Panc1 (cell line): ENCODE measurements at regions not wholly inside any gene's neighbourhood (a gene's known extent, or its start where the extent isn't known, plus 50 kb on each side); places are given as distances from the start of the nearest gene placed in this dataset.

Experiments used
- ATAC-seq: fragments of 200-7000 bp; cut with Tn5 transposase; 2 replicates; pipeline ENCODE4 v1.9.1; 2020; ENCODE audit warnings: mild to moderate bottlenecking, moderate library complexity
- BruUV-seq: library from RNA; stranded (reverse); fragments of 400-500 nt; replicated peaks from 2 replicates; lab custom pipeline; 2021; lab: Mats Ljungman, UMichigan
- CTCF ChIA-PET: fragments of 300-600 bp; sonication (Branson Sonifier 250); formaldehyde crosslinking; loops from one replicate; lab custom pipeline; 2022; ENCODE audit warnings: antibody characterized with exemption; lab: Charles Lee
- POLR2A ChIA-PET: fragments of 300-600 bp; sonication (Branson Sonifier 250); formaldehyde crosslinking; loops from one replicate; lab custom pipeline; 2022; ENCODE audit warnings: antibody characterized with exemption; lab: Charles Lee
- DNase-seq: peaks from one replicate; pipeline ENCODE4 v3.0.0-alpha.2; 2010; ENCODE audit warnings: low read depth, low spot score
- H3K27ac ChIP-seq: 2 replicates; pipeline ENCODE4 v1.5.1; 2011; ENCODE audit warnings: mild to moderate bottlenecking, low read length, inconsistent platforms
- H3K27me3 ChIP-seq: fragments of 200-500 bp; sonication (Bioruptor generic); 2 replicates; pipeline ENCODE4 v1.6.0; 2014; ENCODE audit warnings: low read length, inconsistent platforms; ENCODE audit not compliant: control insufficient read depth, insufficient read depth
- H3K36me3 ChIP-seq: fragments of 200-500 bp; sonication (Bioruptor generic); 2 replicates; pipeline ENCODE4 v1.5.1; 2014; ENCODE audit warnings: inconsistent platforms, mild to moderate bottlenecking, low read length, moderate library complexity; ENCODE audit not compliant: control insufficient read depth, insufficient read depth
- H3K4me1 ChIP-seq: 2 replicates; pipeline ENCODE4 v1.5.1; 2011; ENCODE audit warnings: inconsistent platforms, mild to moderate bottlenecking, low read length, moderate library complexity; ENCODE audit not compliant: control insufficient read depth, insufficient read depth
- H3K4me3 ChIP-seq, 2 experiments: 2 replicates each; pipeline ENCODE4 v1.5.1; 2011 to 2012; ENCODE audit warnings: low read depth in 2 of 2, low read length in 2 of 2, mild to moderate bottlenecking in 2 of 2, inconsistent platforms in 1 of 2, moderate library complexity in 1 of 2
- H3K9me3 ChIP-seq: fragments of 200-500 bp; sonication (Bioruptor generic); 2 replicates; pipeline ENCODE4 v1.5.1; 2014; ENCODE audit warnings: low read depth, mild to moderate bottlenecking, inconsistent platforms, low read length, moderate library complexity; ENCODE audit not compliant: control insufficient read depth, insufficient read depth
- CTCF ChIP-seq: fragments of 450-650 bp; IDR thresholded peaks from 2 replicates; pipeline ENCODE4 v1.5.1; 2017; ENCODE audit warnings: mild to moderate bottlenecking
- POLR2AphosphoS5 ChIP-seq: IDR thresholded peaks from 2 replicates; pipeline ENCODE4 v1.6.1; 2012; ENCODE audit warnings: mild to moderate bottlenecking, low read depth, low read length, moderate library complexity
- REST ChIP-seq, 2 experiments: IDR thresholded peaks; 2 replicates each; pipeline ENCODE4 v1.6.1; 2011 to 2012; ENCODE audit warnings: low read depth in 2 of 2, control low read depth in 1 of 2, low read length in 1 of 2, mild to moderate bottlenecking in 1 of 2, moderate library complexity in 1 of 2; ENCODE audit not compliant: insufficient read depth in 1 of 2
- SIN3A ChIP-seq: IDR thresholded peaks from 2 replicates; pipeline ENCODE4 v1.6.1; 2012; ENCODE audit warnings: low read depth, mild to moderate bottlenecking, low read length, moderate library complexity, borderline replicate concordance; ENCODE audit not compliant: insufficient read depth
- TCF7L2 ChIP-seq: IDR thresholded peaks from 2 replicates; pipeline ENCODE4 v1.6.1; 2011; ENCODE audit warnings: mild to moderate bottlenecking, low read depth, low read length, inconsistent platforms
- in situ Hi-C: cut with HindIII; loops from 2 replicates; pipeline ENCODE4 v1.10.0; 2016; ENCODE audit warnings: low sequenced_read_pairs, low pct_unique_long_range_greater_than_20kb
- intact Hi-C: fragments of 100-400 bp; cut with micrococcal nuclease; formaldehyde crosslinking; loops from one replicate; pipeline ENCODE4 v1.10.0; 2022; ENCODE audit not compliant: unreplicated experiment

DNA sequence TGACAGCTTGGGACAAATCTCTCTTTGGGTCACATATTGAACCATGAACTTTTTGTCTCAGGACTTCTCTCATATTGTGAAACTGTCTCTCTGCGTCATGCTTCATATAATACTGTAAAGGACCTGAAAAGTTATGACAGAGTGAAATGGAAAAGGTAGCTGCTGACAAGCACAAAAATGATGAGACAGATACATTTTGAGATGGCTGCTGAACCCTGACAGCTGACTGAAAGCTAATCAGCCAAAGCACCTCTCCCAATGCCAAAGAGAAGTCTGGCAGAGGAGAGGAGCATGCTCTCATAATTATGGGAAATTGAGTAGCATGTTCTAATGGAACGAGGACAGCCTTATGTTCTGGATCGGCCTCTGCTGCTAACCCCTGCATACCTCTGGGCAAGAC lies 873.4 kb upstream of the ADGRL3 start:
- ATAC-seq (no peak), DNase-seq (no peak)
- Histone ChIP-seq H3K27ac (no peak overlapping the region), H3K4me1 (no peaks in the 10 kb centered on the region), H3K27me3 (no peaks in the 10 kb centered on the region), H3K9me3 (no peaks in the 10 kb centered on the region), H3K36me3 (no peaks in the 10 kb centered on the region; the same call in 1 of the 2 replicates), H3K4me3 (no peak overlapping the region)
- ChIA-PET CTCF (no interaction called here), POLR2A (no interaction called here)
- intact Hi-C loops (no loop called here), in situ Hi-C loops (no loop called here)
- BruUV-seq: no TSS peak
- TF ChIP-seq SIN3A (no peak), CTCF (no peak), POLR2AphosphoS5 (no peak), REST (IDR thresholded peaks at IDR 0.05; ENCODE audit: insufficient read depth in 1 of 2, low read depth in 2 of 2, low read length in 1 of 2) (no peak), TCF7L2 (no peak)

- Histone ChIP-seq H3K27me3 (no peaks in the 10 kb centered on the region), H3K27ac (no peak overlapping the region), H3K36me3 (no peaks in the 10 kb centered on the region; the same call in 1 of the 2 replicates), H3K4me3 (no peak overlapping the region), H3K9me3 (no peaks in the 10 kb centered on the region), H3K4me1 (no peaks in the 10 kb centered on the region)
- intact Hi-C loops (no loop called here), in situ Hi-C loops (no loop called here)
- DNase-seq (no peak), ATAC-seq (no peak)
- no TSS peak for BruUV-seq
- POLR2A ChIA-PET: no interaction called here
- CTCF ChIA-PET: no interaction called here
- TF ChIP-seq TCF7L2 (no peak), SIN3A (no peak), CTCF (no peak), POLR2AphosphoS5 (no peak), REST (IDR thresholded peaks at IDR 0.05; ENCODE audit: insufficient read depth in 1 of 2, low read depth in 2 of 2, low read length in 1 of 2) (no peak)
Observed at GRCh38 chr4:60327651-60328050, 872.5 kb upstream of the ADGRL3 start.
